DND-41 (cell line): ENCODE measurements at regions not wholly inside any gene's neighbourhood (a gene's known extent, or its start where the extent isn't known, plus 50 kb on each side); places are given as distances from the start of the nearest gene placed in this dataset.

Experiments used
- ATAC-seq: fragments of 200-7000 bp; cut with Tn5 transposase; 3 replicates; pipeline ENCODE4 v1.9.1; 2021; ENCODE audit warnings: low read depth; ENCODE audit not compliant: insufficient read depth
- DNase-seq: peaks from one replicate; pipeline ENCODE4 v3.0.0-alpha.2; 2020
- H2AFZ ChIP-seq: 2 replicates; pipeline ENCODE4 v1.6.0; 2012; ENCODE audit warnings: low read depth, low read length
- H3K27ac ChIP-seq: 2 replicates; pipeline ENCODE4 v1.5.1; 2012; ENCODE audit warnings: low read length, inconsistent platforms
- H3K27me3 ChIP-seq: fragments of 200-600 bp; sonication (generic); 2 replicates; pipeline ENCODE4 v1.6.0; 2012; ENCODE audit warnings: low read length, mild to moderate bottlenecking, inconsistent platforms; ENCODE audit not compliant: insufficient read depth, poor library complexity
- H3K36me3 ChIP-seq: 2 replicates; pipeline ENCODE4 v1.5.1; 2012; ENCODE audit warnings: low read length, inconsistent platforms; ENCODE audit not compliant: insufficient read depth
- H3K4me1 ChIP-seq: 2 replicates; pipeline ENCODE4 v1.5.1; 2012; ENCODE audit warnings: mild to moderate bottlenecking, low read length; ENCODE audit not compliant: insufficient read depth
- H3K4me2 ChIP-seq: 2 replicates; pipeline ENCODE4 v1.6.0; 2012; ENCODE audit warnings: mild to moderate bottlenecking, moderate library complexity, low read length, inconsistent platforms; ENCODE audit not compliant: insufficient read depth
- H3K4me3 ChIP-seq, 2 experiments: fragments of 200-600 bp in 1 of 2; shearing (Covaris generic) in 1 of 2; 2 replicates each; pipeline ENCODE4 v1.5.1; 2012 to 2016; ENCODE audit warnings: inconsistent platforms in 2 of 2, low read length in 2 of 2, mild to moderate bottlenecking in 2 of 2, low read depth in 1 of 2, moderate library complexity in 1 of 2
- H3K79me2 ChIP-seq: 2 replicates; pipeline ENCODE4 v1.6.0; 2012; ENCODE audit warnings: low read length, inconsistent platforms; ENCODE audit not compliant: insufficient read depth
- H3K9ac ChIP-seq: 2 replicates; pipeline ENCODE4 v1.6.0; 2012; ENCODE audit warnings: low read depth, mild to moderate bottlenecking, inconsistent platforms, low read length, moderate library complexity
- H3K9me3 ChIP-seq: 2 replicates; pipeline ENCODE4 v1.5.1; 2012; ENCODE audit warnings: low read length, moderate library complexity, mild to moderate bottlenecking, inconsistent platforms; ENCODE audit not compliant: insufficient read depth, severe bottlenecking
- H4K20me1 ChIP-seq: 2 replicates; pipeline ENCODE4 v1.6.0; 2012; ENCODE audit warnings: low read length; ENCODE audit not compliant: insufficient read depth
- EZH2 ChIP-seq: IDR thresholded peaks from 3 replicates; pipeline ENCODE4 v1.6.1; 2012; ENCODE audit warnings: borderline replicate concordance, low read depth, mild to moderate bottlenecking, moderate library complexity, low read length, inconsistent platforms; ENCODE audit not compliant: severe bottlenecking
- TF ChIP-seq, protein P1 (sequence below): IDR thresholded peaks from 2 replicates; pipeline ENCODE4 v1.5.1; 2012; ENCODE audit warnings: borderline replicate concordance, low read length, moderate library complexity, mild to moderate bottlenecking; ENCODE audit not compliant: poor library complexity, severe bottlenecking; ENCODE audit errors: extremely low read depth

DNA sequence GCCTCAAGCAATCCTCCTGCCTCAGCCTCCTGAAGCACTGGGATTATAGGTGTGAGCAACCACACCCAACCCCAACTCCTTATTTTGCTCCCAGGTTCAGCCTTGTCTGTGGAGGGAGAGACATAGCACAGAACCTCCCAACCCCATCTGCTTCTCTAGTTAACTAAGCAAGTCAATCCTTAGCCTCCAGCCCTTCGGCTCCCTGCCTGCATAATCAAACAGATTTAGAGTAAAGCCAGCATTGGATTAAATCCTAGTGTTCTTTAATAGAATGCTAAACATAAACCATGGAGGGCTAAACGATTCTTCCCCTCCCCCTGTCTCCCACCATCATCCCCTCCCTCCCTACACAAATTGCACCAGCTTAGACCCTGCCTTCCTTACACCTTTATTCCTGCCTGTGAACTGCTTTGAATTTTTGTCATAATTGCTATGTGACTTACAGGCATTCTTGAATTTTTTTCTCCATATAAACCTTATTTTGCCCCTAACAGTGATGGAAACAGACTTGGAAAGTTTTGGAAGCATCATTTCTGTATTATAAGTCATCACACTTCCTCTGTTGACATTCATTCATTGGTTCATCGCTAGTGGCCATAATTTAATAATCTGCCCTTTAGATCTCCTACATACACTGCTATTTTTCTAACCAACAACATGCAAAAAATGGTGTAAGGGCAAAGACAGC lies 72.6 kb upstream of the TOMM7 start:
- no peak for TF ChIP-seq EZH2
- TF ChIP-seq, protein P1, sequence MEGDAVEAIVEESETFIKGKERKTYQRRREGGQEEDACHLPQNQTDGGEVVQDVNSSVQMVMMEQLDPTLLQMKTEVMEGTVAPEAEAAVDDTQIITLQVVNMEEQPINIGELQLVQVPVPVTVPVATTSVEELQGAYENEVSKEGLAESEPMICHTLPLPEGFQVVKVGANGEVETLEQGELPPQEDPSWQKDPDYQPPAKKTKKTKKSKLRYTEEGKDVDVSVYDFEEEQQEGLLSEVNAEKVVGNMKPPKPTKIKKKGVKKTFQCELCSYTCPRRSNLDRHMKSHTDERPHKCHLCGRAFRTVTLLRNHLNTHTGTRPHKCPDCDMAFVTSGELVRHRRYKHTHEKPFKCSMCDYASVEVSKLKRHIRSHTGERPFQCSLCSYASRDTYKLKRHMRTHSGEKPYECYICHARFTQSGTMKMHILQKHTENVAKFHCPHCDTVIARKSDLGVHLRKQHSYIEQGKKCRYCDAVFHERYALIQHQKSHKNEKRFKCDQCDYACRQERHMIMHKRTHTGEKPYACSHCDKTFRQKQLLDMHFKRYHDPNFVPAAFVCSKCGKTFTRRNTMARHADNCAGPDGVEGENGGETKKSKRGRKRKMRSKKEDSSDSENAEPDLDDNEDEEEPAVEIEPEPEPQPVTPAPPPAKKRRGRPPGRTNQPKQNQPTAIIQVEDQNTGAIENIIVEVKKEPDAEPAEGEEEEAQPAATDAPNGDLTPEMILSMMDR = no peak
- H3K79me2 ChIP-seq = no peaks in the 10 kb centered on the region
- no peaks in the 10 kb centered on the region for H3K4me1 ChIP-seq
- no peak overlapping the region for H3K27ac ChIP-seq
- no peak overlapping the region for H2AFZ ChIP-seq
- H3K27me3 ChIP-seq = peaks cover 10% of the 10 kb centered on the region
- H3K4me2 ChIP-seq = no peak overlapping the region
- no peak overlapping the region for H3K9ac ChIP-seq
- DNase-seq (no peak), ATAC-seq (no peak)
- no peaks in the 10 kb centered on the region for H3K36me3 ChIP-seq
- no peaks in the 10 kb centered on the region for H4K20me1 ChIP-seq
- H3K9me3 ChIP-seq = no peaks in the 10 kb centered on the region
- H3K4me3 ChIP-seq = no peak overlapping the region

DNA sequence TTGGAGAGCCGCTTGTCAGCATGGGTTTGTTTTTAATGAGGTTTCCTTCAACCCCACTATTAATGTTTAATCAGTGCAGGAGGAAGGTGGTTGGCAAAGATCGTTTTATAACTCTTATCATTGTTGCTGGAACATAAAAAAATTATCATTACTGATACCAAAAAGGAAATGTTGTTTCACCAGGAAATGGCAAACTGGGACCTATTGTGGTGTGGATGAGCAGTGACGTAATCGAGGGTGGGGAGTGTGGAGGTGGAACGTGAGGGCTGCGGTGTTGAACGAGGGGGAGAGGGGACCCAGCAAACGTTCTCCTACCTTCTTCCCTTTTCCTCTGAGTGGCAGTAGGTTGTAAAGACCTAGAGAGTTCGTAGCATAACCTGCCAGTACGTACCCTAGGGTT lies 71.9 kb upstream of the TOMM7 start:
- Histone ChIP-seq H3K9me3 (no peaks in the 10 kb centered on the region), H3K36me3 (no peaks in the 10 kb centered on the region), H3K4me3 (no peak overlapping the region), H4K20me1 (no peaks in the 10 kb centered on the region), H3K27ac (no peak overlapping the region), H3K4me2 (no peak overlapping the region), H3K27me3 (peaks cover 6% of the 10 kb centered on the region), H2AFZ (no peak overlapping the region), H3K4me1 (no peaks in the 10 kb centered on the region), H3K79me2 (no peaks in the 10 kb centered on the region), H3K9ac (no peak overlapping the region)
- no peak for DNase-seq
- TF ChIP-seq, protein P1 = no peak
- TF ChIP-seq EZH2 = no peak
- no peak for ATAC-seq

DNA sequence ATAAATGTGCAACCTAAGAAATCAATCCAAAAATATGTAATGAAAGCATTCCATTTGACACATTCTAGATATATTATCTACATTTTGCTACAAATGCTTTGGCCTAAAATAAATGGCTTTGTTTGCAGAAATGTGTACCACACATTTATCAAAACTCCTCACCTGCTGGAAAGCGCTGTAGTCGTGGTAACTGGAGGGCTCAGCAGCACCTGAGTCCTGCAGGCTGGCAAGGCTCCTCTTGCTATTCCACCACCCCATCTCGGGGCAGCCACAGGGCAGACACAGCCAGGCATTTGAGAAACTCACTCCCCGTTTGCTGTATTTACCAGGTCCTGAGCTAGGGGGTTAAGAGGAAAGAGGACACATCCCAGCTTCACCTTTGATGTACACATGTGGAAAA lies 68.1 kb upstream of the TOMM7 start:
- TF ChIP-seq EZH2 = no peak
- TF ChIP-seq, protein P1 = no peak
- Histone ChIP-seq H3K4me2 (no peak overlapping the region), H4K20me1 (no peaks in the 10 kb centered on the region), H2AFZ (no peak overlapping the region), H3K27ac (no peak overlapping the region), H3K9ac (no peak overlapping the region), H3K9me3 (no peaks in the 10 kb centered on the region), H3K27me3 (no peaks in the 10 kb centered on the region), H3K79me2 (no peaks in the 10 kb centered on the region), H3K4me1 (peaks cover 8% of the 10 kb centered on the region), H3K4me3 (no peak overlapping the region), H3K36me3 (no peaks in the 10 kb centered on the region)
- ATAC-seq (no peak), DNase-seq (no peak)
